NCI-H128 (cell line): ENCODE measurements at regions not wholly inside any gene's neighbourhood (a gene's known extent, or its start where the extent isn't known, plus 50 kb on each side); places are given as distances from the start of the nearest gene placed in this dataset.
"Not testable (repeated sequence)": the region's sequence is repeated elsewhere in the genome, so short reads cannot be mapped to it uniquely, and the experiment has no call there.

Experiments used
- DNase-seq: peaks from one replicate; lab custom pipeline; 2025; ENCODE audit not compliant: unreplicated experiment; lab: John Stamatoyannopoulos, UW

GRCh38 chr1:98294127-98294526 is 367.4 kb upstream of the SNX7 start:
- no peak for DNase-seq

DNA sequence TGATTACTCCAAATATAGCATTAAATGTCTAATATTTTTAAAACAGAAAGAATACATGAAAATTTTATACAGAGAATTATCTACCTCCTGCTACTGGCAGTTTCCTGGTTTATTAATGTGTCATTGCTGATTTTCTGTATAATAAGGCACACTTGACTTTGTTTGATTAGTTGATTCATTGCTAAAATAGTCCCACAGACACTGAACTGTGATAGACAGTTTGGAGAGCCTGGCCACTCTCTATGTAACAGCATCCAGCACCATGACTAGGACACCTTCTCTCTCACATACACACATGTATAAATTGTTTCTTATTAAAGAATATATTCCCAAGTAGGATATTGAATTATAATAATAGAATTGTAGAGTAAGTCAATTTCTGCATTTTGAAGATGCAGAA is 368.5 kb upstream of the SNX7 start:
- no peak for DNase-seq

DNA sequence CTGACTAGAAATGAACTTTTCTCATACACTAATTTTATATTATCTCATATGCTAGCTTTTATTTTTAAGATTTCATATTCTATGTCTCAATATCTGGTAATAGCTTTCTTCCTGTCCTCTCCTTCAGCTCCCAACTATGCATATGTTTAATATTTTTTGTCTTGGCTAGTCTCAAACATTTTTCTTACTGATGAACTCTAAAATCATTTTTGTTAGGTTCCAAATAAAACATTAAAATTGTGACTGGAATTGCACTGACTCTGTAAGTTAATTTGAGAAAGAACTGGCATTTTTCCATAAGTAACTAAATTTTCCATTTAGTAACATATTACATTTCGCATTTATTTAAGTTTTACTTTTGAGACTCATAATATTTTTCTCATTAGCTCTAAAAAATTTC is 368.5 kb upstream of the DPYD start:
- no peak for DNase-seq

DNA sequence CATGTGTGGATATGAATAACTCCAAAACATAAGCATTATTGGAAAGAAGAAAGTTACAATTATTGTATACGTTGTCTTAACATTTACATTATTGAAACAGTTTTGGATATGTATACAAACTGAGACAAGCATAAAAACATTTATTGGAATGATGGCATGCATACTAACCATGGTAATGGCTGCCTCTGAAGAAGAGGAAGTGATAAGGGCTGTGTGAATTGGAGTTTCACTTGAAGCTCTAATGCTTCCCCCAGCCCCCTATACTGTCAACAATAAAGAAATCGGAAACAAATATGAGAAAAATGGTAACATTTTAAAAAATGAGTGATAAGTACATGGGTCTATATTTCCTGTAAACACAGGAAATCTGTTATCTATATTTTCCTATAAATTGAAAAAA is 367.7 kb upstream of the DPYD start:
- no peak for DNase-seq

- DNase-seq: no peak
These were observed 366.8 kb upstream of the DPYD start for GRCh38 chr1:98287626-98288025.

- no peak for DNase-seq
These were observed 365.8 kb upstream of the DPYD start for GRCh38 chr1:98286656-98287055.

DNA sequence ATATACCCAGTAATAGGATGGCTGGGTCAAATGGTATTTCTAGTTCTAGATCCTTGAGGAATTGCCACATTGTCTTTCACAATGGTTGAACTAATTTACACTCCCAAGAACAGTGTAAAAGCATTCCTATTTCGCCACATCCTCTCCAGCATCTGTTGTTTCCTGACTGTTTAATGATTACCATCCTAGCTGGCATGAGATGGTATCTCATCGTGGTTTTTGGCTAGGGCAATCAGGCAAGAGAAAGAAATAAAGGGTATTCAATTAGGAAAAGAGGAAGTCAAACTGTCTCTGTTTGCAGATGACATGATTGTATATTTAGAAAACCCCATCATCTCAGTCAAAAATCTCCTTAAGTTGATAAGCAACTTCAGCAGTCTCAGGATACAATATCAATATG is 364.5 kb upstream of the DPYD start:
- not testable (repeated sequence) for DNase-seq

DNA sequence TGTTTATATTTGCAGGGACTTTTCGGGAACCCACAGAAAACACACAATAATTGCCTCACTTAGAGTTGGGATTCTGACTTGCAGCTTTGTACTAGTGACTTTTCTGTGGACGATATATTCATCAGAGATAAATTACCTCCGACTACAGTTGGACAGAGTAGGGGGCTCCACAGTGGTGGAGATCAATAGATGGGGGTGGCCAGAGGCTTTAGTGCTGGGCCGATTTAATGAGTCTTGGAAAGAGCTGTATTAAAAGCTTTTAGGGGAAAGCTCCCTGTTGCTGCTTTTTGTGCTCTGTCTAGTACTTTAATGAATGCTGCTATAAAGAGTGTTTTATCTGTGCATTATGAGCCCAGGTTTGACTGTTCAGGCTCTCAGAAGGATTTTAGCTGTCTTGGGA is 359.2 kb upstream of the DPYD start:
- no peak for DNase-seq

- DNase-seq: no peak
These were observed 357.2 kb upstream of the DPYD start for GRCh38 chr1:98278055-98278454.

GRCh38 chr1:98277118-98277517 is 356.3 kb upstream of the DPYD start:
- no peak for DNase-seq

DNA sequence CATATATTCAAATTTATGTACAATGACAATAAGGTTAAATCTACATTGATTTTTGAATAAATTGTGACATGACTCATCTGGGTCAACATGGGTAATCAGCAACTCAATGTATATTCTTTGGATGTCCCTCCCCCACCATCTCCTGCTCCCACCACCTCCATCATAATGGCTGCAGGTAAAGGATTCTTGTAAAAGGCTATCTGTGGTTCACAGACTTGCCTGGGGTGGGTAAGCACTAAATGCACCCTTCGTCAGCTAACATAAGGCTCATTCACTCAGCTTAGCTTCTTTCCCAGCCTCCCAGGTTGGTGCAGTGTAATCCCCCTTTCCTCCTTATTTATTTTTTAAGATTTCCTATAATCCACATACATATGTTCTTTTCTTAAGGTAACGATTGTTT is 355.7 kb upstream of the DPYD start:
- no peak for DNase-seq

DNA sequence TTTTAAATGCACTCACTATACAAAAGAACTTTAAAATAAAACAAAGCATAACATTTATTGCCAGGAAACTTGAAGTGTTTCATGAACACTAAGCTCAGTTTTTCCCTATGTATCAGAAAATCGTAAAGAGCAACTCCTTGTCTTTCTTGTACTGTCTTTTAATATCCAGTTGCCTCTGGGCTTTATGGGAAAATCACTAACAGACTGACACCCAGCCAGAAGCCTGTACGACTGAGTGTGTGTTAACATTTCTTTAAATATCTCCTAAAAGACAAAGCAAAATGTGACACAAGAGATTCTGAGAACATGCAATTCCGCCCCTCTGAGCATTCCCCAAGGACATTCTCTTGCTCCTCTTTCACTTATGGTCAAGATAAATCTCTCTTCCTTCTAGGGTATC is 347.5 kb upstream of the DPYD start:
- DNase-seq: no peak

GRCh38 chr1:98267423-98267822 is 346.6 kb upstream of the DPYD start:
- DNase-seq: no peak

GRCh38 chr1:98264727-98265126 is 343.9 kb upstream of the DPYD start:
- DNase-seq: no peak

- no peak for DNase-seq
These were observed 340.0 kb upstream of the DPYD start for GRCh38 chr1:98260839-98261238.

DNA sequence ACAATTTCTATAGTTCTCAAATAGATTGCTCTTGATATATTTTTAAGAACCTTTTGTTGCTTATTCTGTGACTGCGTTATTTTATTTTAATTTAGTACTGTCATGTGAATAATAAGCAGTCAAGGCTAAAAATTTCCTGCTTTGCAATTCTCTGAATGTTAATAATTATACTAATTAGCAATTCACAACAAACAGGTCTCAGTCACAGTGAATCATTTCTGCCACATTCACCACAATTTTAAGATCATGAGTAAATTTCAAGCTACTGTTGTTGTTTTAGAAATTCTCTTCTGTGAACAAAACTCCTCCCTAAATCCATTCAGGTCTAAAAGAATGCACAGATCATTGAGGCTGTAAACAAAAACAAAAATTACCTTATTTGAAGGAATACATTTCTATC is 339.6 kb upstream of the DPYD start:
- no peak for DNase-seq

- no peak for DNase-seq
These were observed 335.9 kb upstream of the DPYD start for GRCh38 chr1:98256700-98257099.

DNA sequence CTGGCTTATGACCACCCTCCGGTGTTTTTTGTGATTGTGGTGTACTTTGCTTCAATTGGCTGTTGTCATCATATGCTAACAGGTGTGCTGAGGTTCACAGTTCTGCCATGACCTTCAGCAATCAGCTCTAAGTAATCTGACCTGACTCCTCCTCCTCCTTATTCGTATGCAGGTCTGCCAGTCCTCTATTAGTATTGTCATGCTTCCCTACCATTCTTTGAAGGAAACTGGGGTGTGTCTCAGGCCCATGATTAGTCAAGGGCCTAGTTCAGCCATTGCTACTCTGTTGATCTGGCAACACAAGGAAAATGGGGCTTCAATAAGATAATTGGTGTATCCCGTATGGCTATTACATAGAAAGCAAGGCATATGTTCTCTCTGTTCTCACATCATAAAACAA is 332.3 kb upstream of the DPYD start:
- DNase-seq: no peak

- no peak for DNase-seq
These were observed 330.7 kb upstream of the DPYD start for GRCh38 chr1:98251497-98251896.

DNA sequence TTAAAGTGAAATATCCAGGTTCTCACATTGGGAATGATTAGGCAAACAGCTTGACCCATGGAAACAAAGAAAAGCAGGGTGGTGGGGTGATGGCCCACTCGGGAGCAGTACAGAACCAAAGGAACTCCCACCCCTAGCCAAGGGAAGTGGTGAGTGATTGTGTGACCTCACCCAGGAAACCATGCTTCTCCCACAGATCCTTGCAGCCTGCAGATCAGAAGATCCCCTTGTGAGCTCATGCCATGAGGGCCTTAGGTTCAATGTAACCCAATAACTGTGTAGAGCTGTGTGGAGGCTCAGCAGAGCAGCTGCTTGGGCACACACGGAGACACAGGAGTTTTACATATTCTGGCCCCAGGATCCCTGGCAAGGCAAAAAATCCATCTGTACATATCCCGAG is 311.8 kb upstream of the DPYD start:
- no peak for DNase-seq

- DNase-seq: no peak
These were observed 301.9 kb upstream of the DPYD start for GRCh38 chr1:98222706-98223105.

DNA sequence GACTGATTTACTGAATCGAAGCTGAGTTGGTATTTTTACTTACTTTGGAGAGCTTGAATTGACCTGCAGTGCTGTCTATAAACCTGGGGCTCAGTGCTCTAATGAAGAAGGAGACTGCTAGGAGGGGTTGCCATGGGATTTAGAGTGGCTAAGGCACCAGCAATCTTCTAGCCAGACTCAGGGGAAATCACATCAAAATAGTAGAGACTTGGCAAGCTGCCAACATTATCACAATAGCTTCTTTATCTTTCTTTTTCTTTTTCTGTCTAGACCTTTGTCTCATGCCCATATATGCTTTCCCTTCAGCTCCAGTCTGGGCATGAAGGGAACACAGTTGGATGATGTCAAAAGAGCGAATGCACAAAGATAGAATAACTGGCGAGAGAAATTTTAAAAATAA is 301.1 kb upstream of the DPYD start:
- DNase-seq: no peak

GRCh38 chr1:98217601-98218000 is 296.8 kb upstream of the DPYD start:
- DNase-seq: no peak

- DNase-seq: no peak
These were observed 295.5 kb upstream of the DPYD start for GRCh38 chr1:98216304-98216703.
